HepG2 (cell line): ENCODE measurements at regions not wholly inside any gene's neighbourhood (a gene's known extent, or its start where the extent isn't known, plus 50 kb on each side); places are given as distances from the start of the nearest gene placed in this dataset.

Experiments used
- ATF4 ChIP-seq, 2 experiments: fragments of 450-650 bp in 1 of 2; sonication (generic) in 1 of 2; formaldehyde crosslinking; IDR thresholded peaks; 2 replicates each; pipeline versions ENCODE4 v1.5.0 to v1.8.0; 2020 to 2022; ENCODE audit warnings: mild to moderate bottlenecking in 1 of 2, missing genetic modification reagents in 1 of 2
- DMAP1 ChIP-seq: IDR thresholded peaks from 2 replicates; pipeline ENCODE4 v1.6.1; 2016
- EHMT2 ChIP-seq: fragments of 200-600 bp; sonication (generic); IDR thresholded peaks from 2 replicates; pipeline ENCODE4 v1.7.0; 2017; ENCODE audit warnings: antibody characterized with exemption, low read depth, low read length, borderline replicate concordance
- GLI4 ChIP-seq: sonication (generic); formaldehyde crosslinking; IDR thresholded peaks from 2 replicates; pipeline ENCODE4 v1.5.1; 2020; ENCODE audit warnings: missing genetic modification reagents, mild to moderate bottlenecking, moderate library complexity, borderline replicate concordance
- PITX1 ChIP-seq: sonication (generic); formaldehyde crosslinking; IDR thresholded peaks from 2 replicates; pipeline ENCODE4 v1.5.1; 2020; ENCODE audit warnings: mild to moderate bottlenecking, missing genetic modification reagents
- RELA ChIP-seq: sonication (generic); formaldehyde crosslinking; IDR thresholded peaks from 2 replicates; pipeline ENCODE4 v1.4.0; 2020; ENCODE audit warnings: missing genetic modification reagents
- SAFB2 ChIP-seq: sonication (generic); formaldehyde crosslinking; IDR thresholded peaks from 2 replicates; pipeline ENCODE4 v1.5.1; 2020; ENCODE audit warnings: missing genetic modification reagents, low read depth, mild to moderate bottlenecking, borderline replicate concordance
- SUZ12 ChIP-seq: fragments of 150-350 bp; IDR thresholded peaks from 2 replicates; pipeline ENCODE4 v1.6.1; 2014; ENCODE audit warnings: low read depth, low read length
- ZC3H4 ChIP-seq: sonication (generic); formaldehyde crosslinking; IDR thresholded peaks from 2 replicates; pipeline ENCODE4 v1.4.0; 2020; ENCODE audit warnings: missing genetic modification reagents, borderline replicate concordance
- ZNF646 ChIP-seq: sonication (generic); formaldehyde crosslinking; IDR thresholded peaks from 2 replicates; pipeline ENCODE4 v1.9.0; 2021; ENCODE audit warnings: mild to moderate bottlenecking, missing genetic modification reagents
- ZNF687 ChIP-seq: sonication (generic); formaldehyde crosslinking; IDR thresholded peaks from 2 replicates; pipeline ENCODE4 v1.5.1; 2020; ENCODE audit warnings: mild to moderate bottlenecking, missing genetic modification reagents, moderate library complexity
- ZNF709 ChIP-seq: sonication (generic); formaldehyde crosslinking; IDR thresholded peaks from 2 replicates; pipeline ENCODE4 v1.5.0; 2020; ENCODE audit warnings: mild to moderate bottlenecking, missing genetic modification reagents
- ZNF773 ChIP-seq: sonication (generic); formaldehyde crosslinking; IDR thresholded peaks from 2 replicates; pipeline ENCODE4 v1.4.0; 2020; ENCODE audit warnings: missing genetic modification reagents, borderline replicate concordance

GRCh38 chr16:87241137-87241771, 75.9 kb downstream of the C16orf95 start (continued):
- TF ChIP-seq ZNF687 (CRISPR knock-in tag) (peak; percentile 93), PITX1 (peak; percentile 63), DMAP1 (CRISPR knock-in tag) (0 out of 2 replicates have a peak, but pooled peaks have one; percentile 27), ZNF773 (CRISPR knock-in tag) (no peak), ZC3H4 (no peak), RELA (CRISPR knock-in tag) (no peak), ZNF646 (CRISPR knock-in tag) (peak; percentile 84), GLI4 (CRISPR knock-in tag) (no peak), EHMT2 (peak; percentile 71; the same call in 1 of the 2 replicates), ATF4 (CRISPR knock-in tag; IDR thresholded peaks at IDR 0.05) (no peak), ZNF709 (CRISPR knock-in tag) (0 out of 2 replicates have a peak, but pooled peaks have one; percentile 4), SAFB2 (CRISPR knock-in tag) (peak; percentile 60; the same call in 1 of the 2 replicates), SUZ12 (no peak)
